GM11168 (cell line): ENCODE measurements at regions not wholly inside any gene's neighbourhood (a gene's known extent, or its start where the extent isn't known, plus 50 kb on each side); places are given as distances from the start of the nearest gene placed in this dataset.

Experiments used
- in situ Hi-C: fragments of 300-500 bp; cut with MboI; formaldehyde crosslinking; loops from one replicate; pipeline ENCODE4 v1.12.0; 2022; ENCODE audit warnings: low sequenced_read_pairs; ENCODE audit not compliant: unreplicated experiment

GRCh38 chr21:38922474-38923235, 116.9 kb downstream of the ETS2 start:
- in situ Hi-C loops: no loop called here

- in situ Hi-C loops: no loop called here
Measured at GRCh38 chr21:38921511-38922251, 116.0 kb downstream of the ETS2 start.

- in situ Hi-C loops: no loop called here
Measured at GRCh38 chr21:38920631-38921398, 115.1 kb downstream of the ETS2 start.

DNA sequence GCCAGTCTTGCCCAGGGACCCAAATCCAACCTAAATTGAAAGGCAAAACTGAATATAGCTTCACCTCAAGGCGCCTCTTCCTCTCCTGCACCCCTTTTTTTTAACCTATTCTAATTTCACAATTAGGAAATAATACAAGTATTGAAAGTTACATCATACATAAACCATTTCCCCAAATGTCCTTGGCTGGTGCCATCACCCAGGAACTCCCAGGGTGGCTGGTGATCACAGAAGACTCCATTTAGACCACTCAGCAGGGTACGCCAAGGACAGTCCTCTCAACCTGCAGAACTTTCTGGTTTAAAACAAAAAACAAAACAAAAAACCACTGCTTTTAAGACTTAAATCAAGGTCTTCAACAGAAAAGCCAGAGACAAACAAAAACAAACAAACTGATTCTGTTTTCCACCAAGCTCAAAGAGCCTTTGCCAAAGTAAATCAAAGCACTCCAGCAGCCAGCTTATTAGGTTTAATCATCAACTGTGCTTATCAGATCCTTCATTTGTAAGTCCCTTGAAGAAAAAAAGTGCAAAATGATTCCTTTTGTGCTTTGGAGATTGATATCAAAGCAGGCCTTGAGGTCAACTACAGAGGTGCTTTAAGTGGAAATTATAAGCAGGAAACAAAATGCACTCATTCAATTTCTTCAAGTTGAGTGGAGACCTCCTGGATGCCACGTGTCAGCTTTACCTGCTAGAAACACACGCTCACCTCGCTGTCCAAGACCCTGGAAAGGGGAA, 113.0 kb downstream of the ETS2 start:
- in situ Hi-C loops: no loop called here

GRCh38 chr21:38917043-38917774, 111.5 kb downstream of the ETS2 start:
- in situ Hi-C loops: no loop called here

GRCh38 chr21:38916214-38916964, 110.7 kb downstream of the ETS2 start:
- in situ Hi-C loops: no loop called here

GRCh38 chr21:38915546-38915945, 109.8 kb downstream of the ETS2 start:
- in situ Hi-C loops: no loop called here

- in situ Hi-C loops: no loop called here
Measured at GRCh38 chr21:38914528-38915293, 109.0 kb downstream of the ETS2 start.

- in situ Hi-C loops: no loop called here
Measured at GRCh38 chr21:38913893-38914527, 108.3 kb downstream of the ETS2 start.

DNA sequence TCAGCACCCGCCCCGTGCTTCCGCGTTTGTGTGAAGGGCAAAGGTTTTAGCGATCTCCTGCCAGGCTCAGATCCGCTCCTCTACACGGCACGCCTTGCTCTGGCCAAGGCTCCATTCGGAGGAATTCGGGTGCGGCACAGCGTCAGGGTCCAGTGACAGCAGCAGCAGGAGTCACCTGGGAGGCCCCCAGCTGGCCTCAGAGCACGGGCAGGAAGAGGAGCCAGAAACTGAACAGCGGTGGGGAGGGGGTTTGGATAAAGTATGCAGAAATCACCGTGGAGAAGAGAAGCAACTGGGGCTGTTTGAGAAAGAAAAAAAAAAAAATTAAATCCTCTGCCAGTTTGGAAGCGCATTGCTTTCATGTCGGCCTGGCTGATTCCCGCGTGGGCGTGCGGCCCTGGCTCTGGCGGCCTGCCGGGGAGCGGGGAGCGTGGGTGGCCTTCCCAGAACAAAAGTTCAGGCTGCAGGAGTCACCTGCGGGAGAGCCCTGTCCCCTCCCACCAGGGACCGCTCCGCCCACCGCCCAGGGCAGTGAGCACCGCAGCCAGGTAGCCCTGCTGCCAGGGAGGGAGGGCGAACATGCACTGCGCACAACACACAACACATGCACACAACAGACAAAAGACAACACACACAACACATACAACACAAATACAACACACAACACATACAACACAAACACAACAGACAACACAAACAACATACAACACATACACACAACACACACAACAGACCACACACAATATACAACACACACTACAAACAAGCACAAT, 107.6 kb downstream of the ETS2 start:
- in situ Hi-C loops: no loop called here

DNA sequence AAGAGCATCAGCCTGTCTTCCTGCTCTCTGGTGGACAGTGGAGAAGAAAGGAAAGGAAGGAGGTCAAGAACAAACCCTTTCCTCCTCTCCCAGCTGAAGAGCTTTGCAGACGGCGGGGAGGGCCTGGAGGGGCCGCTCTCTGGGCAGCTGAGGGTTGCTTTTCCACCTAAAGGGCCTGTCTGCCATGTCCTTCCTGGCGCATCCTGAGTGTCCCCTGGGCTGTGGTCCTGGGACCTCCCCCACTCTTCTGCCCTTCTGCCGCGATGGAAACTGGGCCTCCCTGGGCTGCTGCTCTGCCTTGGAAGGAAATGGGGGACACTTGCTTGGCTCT, 107.0 kb downstream of the ETS2 start:
- in situ Hi-C loops: no loop called here

- in situ Hi-C loops: no loop called here
Measured at GRCh38 chr21:38912102-38912629, 106.4 kb downstream of the ETS2 start.

DNA sequence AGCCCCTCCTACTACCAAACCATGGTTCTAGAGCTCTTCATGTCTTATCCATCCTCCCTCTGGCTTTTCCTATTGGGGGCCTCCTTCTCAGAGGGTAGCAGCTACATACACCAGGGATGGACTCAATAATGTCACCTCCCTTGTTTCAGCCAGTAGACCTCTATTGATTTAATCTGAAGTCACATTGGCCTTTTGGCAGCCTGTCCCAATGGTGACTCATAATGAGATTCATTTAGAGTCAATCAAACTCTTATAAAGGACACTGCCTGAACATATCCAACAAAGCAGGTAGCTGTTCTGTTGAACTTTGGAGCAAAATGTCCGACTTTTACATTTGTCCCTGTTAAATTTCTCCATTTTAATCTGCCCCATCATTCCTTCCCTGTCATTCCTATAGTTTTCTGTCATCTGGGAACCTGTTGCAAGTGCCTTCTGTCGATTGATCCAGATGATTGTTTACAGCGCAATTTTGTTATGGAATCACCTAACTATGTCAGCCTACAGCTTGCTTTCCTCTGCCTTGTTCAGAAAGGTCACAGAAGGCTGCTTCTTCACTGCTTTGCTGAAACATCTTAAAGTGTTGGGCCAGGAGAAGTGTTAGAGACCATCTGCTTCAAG, 105.9 kb downstream of the ETS2 start:
- in situ Hi-C loops: no loop called here

GRCh38 chr21:38910390-38911067, 104.8 kb downstream of the ETS2 start:
- in situ Hi-C loops: no loop called here

DNA sequence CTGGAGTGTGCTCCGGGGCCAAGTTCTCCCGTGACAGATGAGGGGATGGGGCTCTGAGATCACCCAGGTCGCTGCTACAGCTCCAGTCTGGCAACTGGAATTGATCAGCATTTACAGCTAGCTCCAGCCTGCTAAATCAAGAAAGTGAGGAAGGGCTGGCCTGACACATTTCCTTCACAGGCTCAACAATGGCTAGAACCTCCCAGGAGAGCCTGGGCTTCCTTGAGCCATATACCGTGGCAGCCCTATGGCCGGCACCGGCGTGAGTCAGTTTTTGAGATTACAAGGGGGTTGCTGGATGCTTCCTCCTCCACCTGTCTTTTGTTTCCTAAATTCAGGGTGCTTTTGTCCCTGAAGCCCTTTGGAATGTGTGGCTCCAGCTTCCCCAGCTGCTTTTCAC, 104.2 kb downstream of the ETS2 start:
- in situ Hi-C loops: no loop called here

- in situ Hi-C loops: no loop called here
Measured at GRCh38 chr21:38909109-38909508, 103.4 kb downstream of the ETS2 start.
